ENCODE measurements at regions not wholly inside any gene's neighbourhood (a gene's known extent, or its start where the extent isn't known, plus 50 kb on each side); places are given as distances from the start of the nearest gene placed in this dataset.

DNA sequence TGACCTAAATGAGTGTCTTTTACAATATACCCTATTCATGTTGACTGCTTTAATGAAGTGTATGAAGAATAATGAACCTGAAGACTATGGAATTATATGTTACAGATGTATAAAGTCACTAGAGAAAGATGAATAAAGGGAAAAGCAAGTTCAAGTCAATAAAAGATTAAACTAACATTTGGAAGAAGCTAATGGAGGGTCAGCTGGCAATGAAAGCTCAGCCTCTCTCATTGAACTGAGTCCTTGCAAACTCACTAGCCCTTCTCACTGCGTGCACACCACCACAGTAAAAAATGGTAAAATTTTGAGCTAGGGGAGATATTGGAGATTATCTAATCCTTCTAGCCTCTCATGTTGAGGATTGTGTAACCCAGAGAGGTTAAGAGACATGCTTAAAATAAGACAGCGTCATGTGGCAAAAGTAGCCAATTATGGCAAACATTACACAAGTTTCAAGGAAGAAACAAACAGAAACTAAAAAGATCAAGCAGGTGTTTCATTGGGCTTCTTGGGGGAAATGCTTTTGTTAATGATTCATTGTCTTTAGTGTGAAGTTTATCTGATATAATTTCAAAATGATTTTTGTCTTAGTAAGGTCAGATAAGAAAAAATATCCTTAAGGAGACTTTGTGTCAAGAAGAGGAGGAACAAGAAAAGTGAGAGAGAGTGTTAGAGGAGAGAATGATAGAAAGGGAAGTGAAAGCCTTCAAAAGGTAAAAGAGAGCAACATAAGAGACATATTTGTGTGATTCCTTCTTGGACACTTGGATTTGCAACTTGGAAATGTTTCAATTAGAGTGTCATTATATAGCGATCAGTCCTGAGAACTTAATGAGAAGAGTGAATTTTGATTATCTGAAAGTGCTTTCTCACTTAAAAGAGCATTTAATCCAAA, 893.7 kb upstream of the FAM98A start:
- DNase-seq: no peak

DNA sequence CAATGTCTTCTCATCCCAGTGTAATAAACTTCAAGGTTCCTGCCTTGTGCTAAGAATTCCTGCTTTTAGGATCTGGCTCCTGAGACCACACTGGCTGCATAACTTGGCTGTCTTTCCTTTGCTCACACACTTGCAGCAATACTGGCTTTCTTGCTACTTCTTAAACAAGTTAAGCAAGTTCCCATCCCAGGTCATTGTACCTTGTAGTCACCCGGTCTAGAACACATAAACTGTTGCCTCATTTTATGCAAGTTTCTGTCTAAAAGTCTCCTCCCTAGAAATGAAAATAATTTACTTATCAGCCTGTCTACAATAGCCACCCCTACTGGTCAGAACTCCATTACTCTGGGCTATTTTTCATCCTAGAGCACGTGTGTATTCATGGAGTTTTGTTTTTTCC, 887.9 kb upstream of the FAM98A start:
- DNase-seq: no peak

DNA sequence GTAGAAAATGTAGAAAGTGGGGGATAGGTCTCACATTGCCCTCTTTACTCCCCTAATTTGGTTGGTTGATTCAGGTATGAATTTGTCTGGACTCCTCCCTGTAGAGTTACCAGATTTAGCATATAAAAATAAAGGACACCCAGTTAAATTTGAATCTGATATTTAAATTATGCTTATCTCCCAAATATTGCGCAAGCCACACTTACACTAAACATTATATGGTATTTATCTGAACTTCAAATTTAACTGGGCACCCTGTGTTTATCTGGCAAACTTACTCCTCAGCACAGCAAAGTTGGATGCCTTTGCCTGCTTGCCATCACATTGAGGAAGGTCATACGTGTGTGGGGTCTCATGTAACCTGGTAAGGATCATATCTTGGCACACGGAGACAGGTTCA, 882.4 kb upstream of the FAM98A start:
- DNase-seq: no peak

DNA sequence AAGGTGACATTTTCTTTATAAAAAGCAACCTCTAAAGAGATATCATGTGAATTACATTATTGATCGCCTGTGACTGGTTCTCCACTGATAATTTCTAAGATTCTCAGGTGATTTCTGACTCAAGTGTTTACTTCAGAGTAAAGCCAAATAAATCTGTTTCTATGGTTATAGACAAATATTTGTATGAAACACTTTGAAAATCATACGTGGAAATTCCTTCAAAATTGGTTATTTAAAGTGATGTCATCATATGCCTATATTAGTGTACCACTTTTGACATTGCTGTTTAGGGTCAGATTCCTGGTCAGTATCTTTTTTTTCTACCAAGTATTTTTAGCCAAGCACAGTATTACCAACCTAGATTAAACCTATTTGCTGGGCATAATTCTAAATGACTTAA, 881.3 kb upstream of the FAM98A start:
- no peak for DNase-seq

DNA sequence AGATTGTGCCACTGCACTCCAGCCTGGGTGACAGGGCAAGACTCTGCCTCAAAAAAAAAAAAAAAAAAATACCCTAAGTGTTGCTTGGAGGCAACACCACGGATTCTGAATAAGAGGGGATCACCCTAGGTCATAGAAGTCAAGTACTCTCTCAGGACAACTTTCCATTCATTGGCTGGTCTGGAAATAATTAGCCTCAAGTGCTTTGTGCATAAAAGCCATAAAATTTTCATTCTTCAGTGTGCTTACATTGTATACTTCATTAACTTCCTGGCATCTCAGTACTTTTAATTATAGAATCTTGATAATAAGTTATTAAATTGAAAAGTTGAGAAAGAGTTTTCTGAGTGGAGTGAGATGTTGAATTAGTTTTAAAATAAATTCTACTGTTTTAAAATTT, 876.1 kb upstream of the FAM98A start:
- no peak for DNase-seq

DNA sequence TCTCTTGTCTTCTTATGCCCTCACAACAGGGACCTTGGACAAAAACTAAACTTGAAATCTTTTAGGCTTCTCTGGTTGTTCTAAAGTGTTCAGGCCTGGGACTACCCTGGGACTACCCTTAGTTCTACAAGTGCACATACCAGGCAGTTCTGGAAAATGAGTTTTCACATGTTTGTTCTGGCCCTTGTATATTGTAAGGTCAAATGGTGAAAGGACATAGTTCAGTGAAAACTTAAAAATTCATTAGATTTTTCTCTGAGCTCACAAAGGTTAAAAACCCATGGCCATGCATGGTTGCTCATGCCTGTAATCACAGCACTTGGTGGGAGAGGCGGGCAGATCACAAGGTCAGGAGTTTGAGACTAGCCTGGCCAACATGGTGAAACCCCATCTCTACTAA, 875.5 kb upstream of the FAM98A start:
- DNase-seq: no peak

DNA sequence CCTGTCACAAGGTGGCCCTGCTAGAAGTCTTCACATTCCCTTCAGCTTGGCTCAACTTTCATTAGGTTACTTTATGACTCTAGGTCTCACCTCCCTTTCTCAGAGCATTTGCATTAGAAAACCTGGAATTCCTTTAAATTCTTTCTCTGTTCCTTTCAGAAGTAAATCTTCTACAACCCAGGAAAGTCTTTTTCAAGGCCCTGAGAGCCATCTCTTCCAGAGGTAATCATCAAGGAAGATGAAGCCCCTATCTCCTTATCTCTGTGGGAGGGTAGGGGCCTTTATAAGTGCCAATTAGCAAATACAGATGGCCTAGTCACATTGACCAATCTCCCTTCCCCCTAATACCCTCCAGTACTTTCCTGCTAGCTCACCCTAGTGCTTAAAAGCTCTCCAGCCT, 848.0 kb upstream of the FAM98A start:
- DNase-seq: no peak

DNA sequence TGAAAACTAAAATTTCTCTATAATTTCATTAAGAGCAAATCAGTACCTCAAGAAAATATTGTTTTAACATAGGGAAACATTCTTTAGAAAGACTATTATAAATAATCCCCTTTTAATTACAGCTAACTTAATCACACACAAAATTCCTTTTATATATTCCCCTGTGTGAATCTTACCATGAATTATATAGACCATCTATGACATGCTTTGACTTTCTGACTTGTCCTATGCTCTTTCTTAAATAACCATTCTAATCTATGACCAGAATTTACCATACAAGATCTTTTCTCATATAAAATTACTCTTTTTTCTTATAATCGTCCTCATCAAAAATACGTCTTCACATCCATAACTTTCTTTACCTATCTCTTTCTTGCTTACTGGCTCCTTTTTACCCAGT, 824.2 kb upstream of the FAM98A start:
- no peak for DNase-seq

DNA sequence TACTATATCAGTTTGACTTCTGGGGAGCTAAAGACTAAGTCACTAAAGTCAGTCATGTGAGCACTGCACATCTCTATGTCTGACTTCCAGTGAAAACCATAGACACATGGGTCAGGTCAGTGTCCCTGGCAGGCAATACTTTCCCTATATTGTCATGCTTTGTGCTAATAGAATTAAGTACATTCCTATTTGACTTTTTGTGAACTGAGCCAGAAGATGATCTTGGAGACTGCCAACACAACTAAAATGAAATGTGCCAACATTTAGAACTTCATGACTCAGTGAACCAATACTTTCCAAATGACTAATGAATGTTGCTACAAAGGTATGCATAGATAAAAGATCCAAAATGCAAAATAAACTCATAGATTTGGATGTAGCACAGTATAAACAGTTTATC, 820.8 kb upstream of the FAM98A start:
- no peak for DNase-seq

DNA sequence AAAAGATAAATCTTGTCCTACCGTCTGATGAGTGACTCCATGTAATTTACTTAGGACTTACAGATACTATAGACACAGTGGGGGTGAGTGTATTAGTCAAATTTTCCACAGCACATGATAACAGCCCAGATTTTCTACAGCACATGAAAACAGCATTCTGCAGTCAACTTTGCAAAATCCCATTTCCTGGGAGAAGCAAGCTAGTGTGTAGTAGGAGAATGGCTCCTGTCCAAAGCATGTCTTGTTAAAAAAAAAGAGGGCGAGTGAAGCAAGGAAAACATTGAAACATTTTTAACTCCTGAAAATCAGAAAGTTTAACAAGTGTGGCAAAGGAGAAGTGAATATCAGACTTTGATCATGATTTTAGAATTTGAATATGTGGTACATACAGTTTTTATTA, 817.8 kb upstream of the FAM98A start:
- DNase-seq: no peak

DNA sequence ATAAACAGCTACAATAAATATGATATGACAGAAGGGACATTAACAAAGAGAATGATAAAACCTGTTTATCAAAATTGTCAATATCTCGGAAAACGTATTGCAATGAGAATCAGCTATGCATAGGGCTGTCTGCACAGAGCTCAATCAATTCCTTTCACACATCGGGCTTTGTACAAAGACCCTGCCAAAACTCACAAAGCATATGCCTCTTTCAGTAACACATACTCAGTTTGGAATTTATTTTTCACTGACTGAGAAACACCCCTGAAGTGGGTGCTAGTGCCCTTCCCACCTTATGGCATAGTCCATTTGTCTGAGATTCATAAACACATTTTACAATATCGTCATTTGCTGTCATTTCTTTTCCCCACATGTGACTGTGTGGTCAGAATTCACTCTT, 815.8 kb upstream of the FAM98A start:
- no peak for DNase-seq

DNA sequence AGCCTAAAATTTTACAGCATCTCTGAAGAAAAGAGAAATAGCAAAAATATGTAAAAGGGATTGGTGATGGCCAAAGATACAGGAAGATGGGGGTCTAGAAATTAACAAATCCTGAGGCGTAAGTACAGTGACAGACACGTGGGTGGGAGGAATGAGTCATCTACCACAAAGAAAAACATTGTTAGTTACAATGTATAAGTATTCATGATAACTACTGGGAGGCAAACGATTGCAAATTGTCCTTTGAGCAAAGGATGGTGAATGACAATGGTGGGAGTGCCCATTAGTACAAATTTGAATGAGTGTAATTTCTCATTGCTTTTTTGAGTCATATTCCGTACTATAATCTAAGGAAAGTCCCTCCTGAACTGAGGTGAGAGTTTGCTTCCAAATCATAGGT, 809.0 kb upstream of the FAM98A start:
- DNase-seq: no peak

DNA sequence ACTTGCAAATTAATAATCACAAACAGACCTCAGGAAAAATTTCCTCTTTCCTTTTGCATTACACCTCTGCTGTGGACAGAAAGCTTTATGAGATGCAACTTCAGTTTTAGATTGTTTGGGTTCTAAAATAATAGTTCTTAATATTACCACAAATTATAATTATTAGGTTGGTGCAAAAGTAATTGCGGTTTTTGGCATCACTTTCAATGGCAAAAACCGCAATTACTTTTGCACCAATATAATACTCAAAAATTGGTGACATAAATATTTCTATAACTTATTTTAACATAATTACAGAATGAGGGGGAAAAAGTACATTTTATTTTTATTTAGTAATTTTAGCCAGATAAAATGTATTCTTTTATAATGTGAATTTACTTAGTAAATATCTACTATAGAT, 804.4 kb upstream of the FAM98A start:
- DNase-seq: no peak

DNA sequence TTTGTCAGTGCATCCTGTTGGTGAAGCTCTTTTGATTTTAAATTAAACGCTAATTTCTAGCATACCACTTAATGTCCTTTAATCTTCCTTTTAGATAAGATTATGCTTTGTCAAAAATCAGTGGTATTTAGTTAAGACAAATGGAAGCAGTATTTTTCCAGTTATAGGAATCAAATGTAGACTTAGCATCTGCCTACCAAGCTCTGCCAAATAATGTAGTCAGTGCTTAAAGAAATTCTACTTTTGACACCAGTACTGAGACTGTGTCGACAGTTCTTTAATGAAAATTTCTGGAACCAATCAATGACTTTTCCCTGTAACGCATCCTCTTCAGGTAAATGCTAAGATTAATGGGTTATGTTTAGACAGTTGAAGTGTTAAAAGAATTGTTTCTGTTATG, 803.3 kb upstream of the FAM98A start:
- DNase-seq: no peak

DNA sequence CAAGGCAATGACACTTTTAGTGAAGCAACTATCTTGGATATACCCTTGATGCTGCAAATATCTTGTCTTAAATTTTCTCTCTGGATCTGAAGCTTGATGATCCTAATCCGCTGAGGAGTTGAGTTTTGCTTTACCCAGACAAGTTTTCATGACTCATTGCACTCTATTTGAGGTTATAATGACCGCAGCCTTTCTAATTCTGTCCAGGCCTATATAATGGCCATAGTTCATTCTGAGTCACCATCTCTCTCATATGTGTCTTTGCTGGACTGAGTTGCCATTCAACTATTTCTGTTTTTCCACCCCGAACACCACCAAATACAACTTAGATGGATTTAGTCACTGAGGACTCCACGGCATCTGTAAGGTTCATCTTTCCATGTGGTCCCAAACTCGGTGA, 802.1 kb upstream of the FAM98A start:
- DNase-seq: no peak

DNA sequence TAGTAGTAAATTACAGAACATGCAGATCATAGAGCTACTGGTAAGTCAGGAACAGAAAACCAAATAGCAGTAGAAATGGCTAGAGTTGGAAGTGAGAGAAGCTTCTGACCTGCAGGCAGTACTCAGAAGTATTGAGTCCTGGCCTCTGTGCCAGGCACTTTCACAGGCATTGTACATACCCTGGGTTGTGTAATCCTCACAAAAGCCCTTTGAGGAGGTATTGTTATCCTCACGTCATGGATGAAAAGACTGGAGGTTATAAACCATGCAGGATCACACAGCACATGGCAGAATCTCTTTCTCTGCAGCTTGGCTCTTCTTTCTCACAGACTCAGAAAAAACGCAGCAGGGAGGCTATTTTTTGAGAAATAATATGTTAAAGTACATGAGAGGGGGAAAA, 789.3 kb upstream of the FAM98A start:
- no peak for DNase-seq

DNA sequence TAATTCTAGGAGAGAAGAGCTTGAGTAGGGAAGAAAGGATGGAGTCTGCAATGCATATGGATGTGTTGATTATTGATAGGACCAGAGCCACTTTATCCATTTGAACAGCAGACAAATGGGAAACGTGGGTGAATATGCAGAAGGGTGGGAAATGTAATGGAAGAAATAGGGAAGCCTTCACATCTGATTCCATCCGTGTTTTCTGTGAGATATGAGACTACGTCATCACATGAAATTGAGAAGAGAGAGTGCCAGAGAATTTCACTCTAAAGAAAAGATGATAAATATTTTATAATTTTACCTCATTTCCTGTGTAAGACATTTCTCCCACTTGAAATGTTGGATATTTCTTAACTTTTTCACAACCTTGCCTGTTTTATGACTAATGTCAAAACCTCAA, 788.4 kb upstream of the FAM98A start:
- no peak for DNase-seq

DNA sequence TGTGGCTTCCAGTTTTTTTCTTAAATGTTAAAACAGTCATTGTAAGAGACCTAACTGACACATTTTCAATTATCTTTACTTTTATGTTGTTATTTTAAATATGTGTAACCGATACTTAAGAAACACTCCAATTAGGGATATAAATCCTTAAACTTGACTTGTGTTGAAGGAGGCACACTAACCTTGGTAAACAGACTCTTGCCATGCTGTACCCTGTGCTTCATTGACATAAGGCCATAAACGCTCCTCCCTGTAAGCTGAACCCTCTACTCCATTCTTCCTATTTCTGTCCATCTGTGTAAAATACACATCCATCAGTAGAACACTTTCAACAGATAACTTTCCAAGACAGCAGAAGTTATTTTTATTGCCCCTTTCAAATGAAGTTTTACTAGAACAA, 780.5 kb upstream of the FAM98A start:
- no peak for DNase-seq

DNA sequence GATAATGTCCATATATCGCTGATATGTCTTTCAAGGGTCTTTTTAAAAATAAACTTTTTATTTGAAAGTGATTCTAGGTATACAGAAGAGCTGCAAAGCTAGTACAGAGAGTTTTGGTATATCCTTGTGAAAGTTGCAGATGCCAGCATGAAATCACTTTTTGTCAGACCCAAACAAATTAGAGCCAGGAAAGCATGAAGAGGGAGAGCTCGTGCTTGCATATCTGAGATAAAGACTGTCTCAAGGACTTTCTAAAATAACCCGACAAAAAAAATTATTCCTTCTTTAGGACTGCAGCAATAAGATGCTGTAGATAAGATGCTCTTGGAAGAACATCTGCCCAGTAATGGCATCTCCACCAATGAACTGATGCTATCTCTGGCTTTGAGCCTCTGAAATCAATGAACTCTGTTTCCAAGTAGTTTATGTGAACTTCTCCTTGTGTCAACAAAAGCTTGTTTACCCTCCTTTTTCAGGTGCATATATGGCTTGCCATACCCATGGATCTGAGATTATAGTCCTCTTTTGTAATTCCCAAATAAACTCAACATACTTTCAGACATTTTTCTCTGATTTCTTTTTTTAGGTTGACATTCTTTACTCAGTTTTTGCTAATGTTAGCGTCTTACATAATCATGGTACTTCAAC, 774.6 kb upstream of the FAM98A start:
- no peak for DNase-seq

DNA sequence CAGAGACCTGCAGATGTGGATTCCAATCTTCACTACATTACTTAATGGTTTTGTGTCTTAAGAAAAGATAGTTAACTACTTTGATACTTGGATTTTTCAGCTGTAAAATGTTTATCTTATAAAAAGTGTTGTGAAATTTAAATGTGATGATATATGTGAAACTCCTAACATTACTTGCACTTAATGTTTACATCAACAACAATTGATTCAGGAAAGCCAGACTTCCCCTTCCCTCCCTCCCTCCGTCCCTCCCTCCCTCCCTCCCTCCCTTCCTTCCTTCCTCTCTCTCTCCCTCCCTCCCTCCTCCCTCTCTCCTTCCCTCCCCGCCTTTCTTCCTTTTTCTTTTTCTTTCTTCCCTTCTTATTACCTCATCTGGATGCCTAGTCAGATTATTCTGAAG, 773.9 kb upstream of the FAM98A start:
- DNase-seq: no peak

DNA sequence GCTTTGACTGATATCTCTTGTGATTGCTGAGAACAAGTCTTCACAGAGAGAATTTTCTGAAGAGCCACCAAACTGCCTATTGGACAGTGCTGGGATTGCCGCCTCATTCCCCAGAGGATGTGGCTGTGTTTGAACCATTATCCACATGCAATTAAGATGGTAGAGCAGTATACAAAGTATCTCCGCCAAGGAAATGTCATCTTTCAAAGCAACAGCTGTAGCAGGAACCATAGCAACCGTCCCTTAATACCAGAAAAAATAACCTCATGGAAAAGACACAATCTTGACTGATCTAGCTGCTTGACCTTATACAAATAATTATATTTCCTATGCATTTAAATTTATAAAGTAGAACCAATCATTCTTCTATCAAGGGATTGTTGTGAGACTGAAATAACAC, 772.6 kb upstream of the FAM98A start:
- DNase-seq: no peak

DNA sequence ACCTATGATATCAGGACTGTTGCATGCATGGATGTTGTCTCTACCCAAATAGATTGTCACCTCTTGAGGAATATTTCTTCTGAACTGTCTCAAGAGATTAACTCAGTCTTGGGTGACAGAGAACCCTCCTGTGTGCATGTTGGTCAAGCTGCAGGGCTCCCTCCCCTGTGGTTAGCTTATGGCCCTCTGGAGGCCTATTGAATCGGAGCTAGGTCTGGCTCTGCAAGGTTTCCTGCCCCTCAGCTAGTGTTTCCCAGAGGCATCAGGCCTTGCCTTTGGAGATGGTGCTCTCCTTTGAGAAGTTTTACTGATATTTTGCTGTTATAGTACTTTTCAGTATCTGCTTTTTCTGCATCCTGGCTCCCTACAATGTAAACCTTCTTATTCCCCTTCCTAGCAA, 769.2 kb upstream of the FAM98A start:
- no peak for DNase-seq

DNA sequence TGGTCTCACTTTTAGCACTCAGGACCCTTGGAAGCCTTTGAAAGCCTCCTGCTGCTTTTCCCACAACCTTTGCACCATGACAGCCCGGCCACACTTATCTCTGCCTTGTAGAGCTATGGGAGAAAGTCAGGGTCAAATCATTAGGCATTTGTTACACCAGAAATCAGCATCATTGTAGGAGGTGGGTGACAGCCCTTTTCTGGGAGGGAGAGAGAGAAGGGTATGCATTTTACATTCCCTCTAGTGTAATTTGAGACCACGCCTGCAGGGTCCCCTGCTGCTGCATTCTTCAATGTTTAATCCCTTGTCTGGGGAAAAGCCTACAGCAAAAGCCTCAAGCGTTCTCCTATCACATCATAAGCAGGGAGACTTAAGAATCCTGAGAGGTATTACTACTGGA, 766.8 kb upstream of the FAM98A start:
- no peak for DNase-seq

DNA sequence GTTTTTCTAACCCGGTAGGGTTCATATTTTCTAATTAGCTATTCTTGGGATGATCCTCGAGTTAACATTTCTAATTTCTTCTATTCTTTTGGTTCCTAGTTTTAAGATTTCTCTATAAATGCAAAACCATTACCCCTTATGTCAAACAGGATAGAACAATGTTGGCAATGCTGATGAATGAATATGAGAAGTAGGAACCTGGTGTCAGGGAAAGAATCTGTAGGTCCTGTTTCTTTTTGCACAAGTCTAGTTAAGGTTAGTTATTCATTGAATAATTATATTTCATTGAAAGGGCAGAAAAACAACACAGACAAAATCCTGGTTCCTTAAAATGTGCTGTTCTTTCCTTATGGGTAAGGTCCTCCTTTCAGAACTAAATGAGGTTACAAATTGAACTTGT, 766.4 kb upstream of the FAM98A start:
- no peak for DNase-seq

Data from inflammatory macrophage treated with lipopolysaccharide for 1 hour (primary cell).